ENCODE measurements at regions not wholly inside any gene's neighbourhood (a gene's known extent, or its start where the extent isn't known, plus 50 kb on each side); places are given as distances from the start of the nearest gene placed in this dataset.

- no peak overlapping the region for H3K27ac ChIP-seq (replicated peaks; ENCODE audit: low read length)
- no peak for DNase-seq (ENCODE audit: low spot score)
Observed at GRCh38 chr15:66907826-66908743, 157.3 kb upstream of the SMAD3 start.

GRCh38 chr15:66908744-66909095 is 156.7 kb upstream of the SMAD3 start:
- H3K27me3 ChIP-seq (ENCODE audit: control insufficient read depth in 3 of 3, insufficient read depth in 3 of 3, low read depth in 1 of 3, low read length in 3 of 3): peaks cover 0 to 13% (median 0%) of the 10 kb centered on the region in 3 experiments
- peaks cover 8 to 9% of the 10 kb centered on the region in 2 donors for H3K4me1 ChIP-seq (ENCODE audit: control insufficient read depth in 2 of 2, insufficient read depth in 1 of 2, low read depth in 1 of 2, low read length in 2 of 2)
- no peak overlapping the region for H2BK120ac ChIP-seq (ENCODE audit: low read depth, low read length)
- H3K23ac ChIP-seq (ENCODE audit: low read depth, low read length, poor library complexity): no peak overlapping the region
- no peak overlapping the region for H3K14ac ChIP-seq (ENCODE audit: low read length)
- H2BK12ac ChIP-seq (ENCODE audit: low read length): no peak overlapping the region
- H4K91ac ChIP-seq (ENCODE audit: low read depth, low read length, poor library complexity): no peak overlapping the region
- peaks cover 0 to 7% of the 10 kb centered on the region in 2 donors for H3K9me3 ChIP-seq (replicated peaks in 1 of 2; ENCODE audit: control insufficient read depth in 2 of 2, insufficient read depth in 1 of 2, low read depth in 1 of 2, low read length in 2 of 2)
- no peaks in the 10 kb centered on the region for H3K36me3 ChIP-seq (replicated peaks in 1 of 2; ENCODE audit: control insufficient read depth in 2 of 2, insufficient read depth in 2 of 2, low read length in 2 of 2)
- no peak overlapping the region for H4K8ac ChIP-seq (ENCODE audit: low read depth, low read length)
- H2BK15ac ChIP-seq (ENCODE audit: low read length): no peak overlapping the region
- H2BK5ac ChIP-seq (ENCODE audit: low read length): no peak overlapping the region
- no peak overlapping the region for H3K9ac ChIP-seq (ENCODE audit: low read depth, low read length, poor library complexity)
- no peaks in the 10 kb centered on the region for H3K79me1 ChIP-seq (ENCODE audit: low read depth, low read length)
- no peak overlapping the region for H2AFZ ChIP-seq (ENCODE audit: low read length)
- no peak overlapping the region for H3K4ac ChIP-seq (ENCODE audit: low read length)
- no peak overlapping the region for H3K4me3 ChIP-seq (ENCODE audit: low read length in 2 of 2)
- no peak overlapping the region for H3K4me2 ChIP-seq (ENCODE audit: insufficient read depth, low read length, poor library complexity, severe bottlenecking)
- H3K18ac ChIP-seq (ENCODE audit: low read length): no peak overlapping the region
- DNase-seq (ENCODE audit: low spot score): no peak
- no peak overlapping the region for H3K27ac ChIP-seq (replicated peaks; ENCODE audit: low read length)
- no CpG with 5 or more reads among the region's 2 CpGs for WGBS, 2 donors (ENCODE audit: extremely low coverage in 2 of 2, insufficient read length in 2 of 2, insufficient replicate concordance in 1 of 2)
- no peak overlapping the region for H2AK5ac ChIP-seq (ENCODE audit: low read depth, low read length)

More at GRCh38 chr15:66907826-66908743, 157.3 kb upstream of the SMAD3 start:
- Histone ChIP-seq H3K23ac (ENCODE audit: low read depth, low read length, poor library complexity) (no peak overlapping the region), H2BK120ac (ENCODE audit: low read depth, low read length) (no peak overlapping the region), H2BK5ac (ENCODE audit: low read length) (no peak overlapping the region), H3K9ac (ENCODE audit: low read depth, low read length, poor library complexity) (no peak overlapping the region), H3K36me3 (replicated peaks in 1 of 2; ENCODE audit: control insufficient read depth in 2 of 2, insufficient read depth in 2 of 2, low read length in 2 of 2) (no peaks in the 10 kb centered on the region), H3K4me3 (ENCODE audit: low read length in 2 of 2) (no peak overlapping the region), H4K91ac (ENCODE audit: low read depth, low read length, poor library complexity) (no peak overlapping the region), H2BK12ac (ENCODE audit: low read length) (no peak overlapping the region), H2AK5ac (ENCODE audit: low read depth, low read length) (no peak overlapping the region), H3K4me2 (ENCODE audit: insufficient read depth, low read length, poor library complexity, severe bottlenecking) (no peak overlapping the region), H3K14ac (ENCODE audit: low read length) (no peak overlapping the region), H3K18ac (ENCODE audit: low read length) (peak overlapping the region; percentile 17), H3K4ac (ENCODE audit: low read length) (no peak overlapping the region), H3K27me3 (ENCODE audit: control insufficient read depth in 3 of 3, insufficient read depth in 3 of 3, low read depth in 1 of 3, low read length in 3 of 3) (peaks cover 0 to 13% (median 0%) of the 10 kb centered on the region in 3 experiments), H4K8ac (ENCODE audit: low read depth, low read length) (no peak overlapping the region), H2BK15ac (ENCODE audit: low read length) (no peak overlapping the region), H2AFZ (ENCODE audit: low read length) (peak overlapping the region; percentile 11), H3K79me1 (ENCODE audit: low read depth, low read length) (no peaks in the 10 kb centered on the region), H3K9me3 (replicated peaks in 1 of 2; ENCODE audit: control insufficient read depth in 2 of 2, insufficient read depth in 1 of 2, low read depth in 1 of 2, low read length in 2 of 2) (peaks cover 0 to 7% of the 10 kb centered on the region in 2 donors), H3K4me1 (ENCODE audit: control insufficient read depth in 2 of 2, insufficient read depth in 1 of 2, low read depth in 1 of 2, low read length in 2 of 2) (peaks cover 8 to 9% of the 10 kb centered on the region in 2 donors)
- no CpG with 5 or more reads among the region's 9 CpGs for WGBS, 2 donors (ENCODE audit: extremely low coverage in 2 of 2, insufficient read length in 2 of 2, insufficient replicate concordance in 1 of 2)

- Histone ChIP-seq H3K4ac (ENCODE audit: low read length) (no peak overlapping the region), H3K14ac (ENCODE audit: low read length) (no peak overlapping the region), H3K23ac (ENCODE audit: low read depth, low read length, poor library complexity) (no peak overlapping the region), H2BK12ac (ENCODE audit: low read length) (no peak overlapping the region), H3K9me3 (replicated peaks in 1 of 2; ENCODE audit: control insufficient read depth in 2 of 2, insufficient read depth in 1 of 2, low read depth in 1 of 2, low read length in 2 of 2) (peaks cover 0 to 7% of the 10 kb centered on the region in 2 donors), H3K4me3 (ENCODE audit: low read length in 2 of 2) (no peak overlapping the region), H3K27ac (replicated peaks; ENCODE audit: low read length) (no peak overlapping the region), H4K8ac (ENCODE audit: low read depth, low read length) (no peak overlapping the region), H4K91ac (ENCODE audit: low read depth, low read length, poor library complexity) (no peak overlapping the region), H2BK5ac (ENCODE audit: low read length) (no peak overlapping the region), H3K36me3 (replicated peaks in 1 of 2; ENCODE audit: control insufficient read depth in 2 of 2, insufficient read depth in 2 of 2, low read length in 2 of 2) (no peaks in the 10 kb centered on the region), H3K4me2 (ENCODE audit: insufficient read depth, low read length, poor library complexity, severe bottlenecking) (no peak overlapping the region), H3K79me1 (ENCODE audit: low read depth, low read length) (no peaks in the 10 kb centered on the region), H3K9ac (ENCODE audit: low read depth, low read length, poor library complexity) (no peak overlapping the region), H3K18ac (ENCODE audit: low read length) (no peak overlapping the region), H3K27me3 (ENCODE audit: control insufficient read depth in 3 of 3, insufficient read depth in 3 of 3, low read depth in 1 of 3, low read length in 3 of 3) (peaks cover 0 to 13% (median 0%) of the 10 kb centered on the region in 3 experiments), H2BK120ac (ENCODE audit: low read depth, low read length) (no peak overlapping the region), H2AK5ac (ENCODE audit: low read depth, low read length) (no peak overlapping the region), H2BK15ac (ENCODE audit: low read length) (no peak overlapping the region), H3K4me1 (ENCODE audit: control insufficient read depth in 2 of 2, insufficient read depth in 1 of 2, low read depth in 1 of 2, low read length in 2 of 2) (peaks cover 8 to 9% of the 10 kb centered on the region in 2 donors), H2AFZ (ENCODE audit: low read length) (no peak overlapping the region)
- WGBS, 2 donors (ENCODE audit: extremely low coverage in 2 of 2, insufficient read length in 2 of 2, insufficient replicate concordance in 1 of 2): no CpG with 5 or more reads among the region's 7 CpGs
- DNase-seq (ENCODE audit: low spot score): no peak
Observed at GRCh38 chr15:66909381-66909890, 156.0 kb upstream of the SMAD3 start.

- Histone ChIP-seq H3K23ac (ENCODE audit: low read depth, low read length, poor library complexity) (no peak overlapping the region), H3K18ac (ENCODE audit: low read length) (peak overlapping the region; percentile 60), H3K79me1 (ENCODE audit: low read depth, low read length) (no peaks in the 10 kb centered on the region), H2AK5ac (ENCODE audit: low read depth, low read length) (peak overlapping the region; percentile 5), H3K9me3 (replicated peaks in 1 of 2; ENCODE audit: control insufficient read depth in 2 of 2, insufficient read depth in 1 of 2, low read depth in 1 of 2, low read length in 2 of 2) (peaks cover 0 to 1% of the 10 kb centered on the region in 2 donors), H2BK15ac (ENCODE audit: low read length) (peak overlapping the region; percentile 49), H4K91ac (ENCODE audit: low read depth, low read length, poor library complexity) (no peak overlapping the region), H3K14ac (ENCODE audit: low read length) (no peak overlapping the region), H3K27ac (replicated peaks; ENCODE audit: low read length) (no peak overlapping the region), H3K4ac (ENCODE audit: low read length) (no peak overlapping the region), H3K27me3 (ENCODE audit: control insufficient read depth in 3 of 3, insufficient read depth in 3 of 3, low read depth in 1 of 3, low read length in 3 of 3) (peaks cover 0 to 13% (median 0%) of the 10 kb centered on the region in 3 experiments), H3K36me3 (replicated peaks in 1 of 2; ENCODE audit: control insufficient read depth in 2 of 2, insufficient read depth in 2 of 2, low read length in 2 of 2) (no peaks in the 10 kb centered on the region), H4K8ac (ENCODE audit: low read depth, low read length) (no peak overlapping the region), H3K4me1 (ENCODE audit: control insufficient read depth in 2 of 2, insufficient read depth in 1 of 2, low read depth in 1 of 2, low read length in 2 of 2) (peaks cover 8 to 9% of the 10 kb centered on the region in 2 donors), H3K4me2 (ENCODE audit: insufficient read depth, low read length, poor library complexity, severe bottlenecking) (no peak overlapping the region), H2AFZ (ENCODE audit: low read length) (no peak overlapping the region), H3K9ac (ENCODE audit: low read depth, low read length, poor library complexity) (no peak overlapping the region), H2BK5ac (ENCODE audit: low read length) (no peak overlapping the region), H3K4me3 (ENCODE audit: low read length in 2 of 2) (no peak overlapping the region), H2BK12ac (ENCODE audit: low read length) (no peak overlapping the region), H2BK120ac (ENCODE audit: low read depth, low read length) (peak overlapping the region; percentile 26)
- DNase-seq (ENCODE audit: low spot score): no peak
- WGBS, 2 donors (ENCODE audit: extremely low coverage in 2 of 2, insufficient read length in 2 of 2, insufficient replicate concordance in 1 of 2): no CpG with 5 or more reads among the region's 13 CpGs
Observed at GRCh38 chr15:66911131-66911700, 154.2 kb upstream of the SMAD3 start.
